ENCODE measurements at regions not wholly inside any gene's neighbourhood (a gene's known extent, or its start where the extent isn't known, plus 50 kb on each side); places are given as distances from the start of the nearest gene placed in this dataset.

DNA sequence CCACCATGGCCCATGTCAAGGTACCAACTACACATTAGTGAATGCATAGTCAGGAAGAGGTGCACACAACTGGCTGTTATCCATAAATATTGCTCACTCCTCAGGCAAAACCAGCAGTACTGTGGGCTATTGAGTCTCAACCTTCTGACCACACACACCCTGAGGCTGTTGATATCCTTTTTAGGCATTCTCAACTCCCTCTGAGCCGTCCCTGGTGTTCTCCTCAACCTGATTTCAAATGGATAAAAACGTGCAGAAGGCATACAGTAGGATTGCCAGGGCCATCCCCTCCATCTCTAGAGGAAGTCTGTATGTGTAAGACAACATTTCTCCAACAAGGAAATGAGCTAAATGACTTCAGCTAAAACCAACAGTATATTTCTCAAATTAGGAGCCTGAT is 98.7 kb upstream of the KLHL13 start (continued):
- no peak for TF ChIP-seq ZNF660 (CRISPR knock-in tag; IDR thresholded peaks at IDR 0.05; ENCODE audit: borderline replicate concordance, low read depth)

- Histone ChIP-seq H3K9ac (ENCODE audit: insufficient read depth, low read depth, low read length) (no peak overlapping the region), H3K27ac (ENCODE audit: extremely low read length, insufficient read depth, low read length) (no peak overlapping the region), H3K36me3 (replicated peaks in 1 of 2; ENCODE audit: control insufficient read depth in 1 of 2, insufficient read depth in 2 of 2, low read length in 2 of 2) (no peaks in the 10 kb centered on the region), H3K4me2 (ENCODE audit: low read depth, low read length) (no peak overlapping the region), H3K4me3 (replicated peaks in 1 of 3; ENCODE audit: insufficient read depth in 1 of 3, low read depth in 2 of 3, low read length in 3 of 3) (no peak overlapping the region), H3K9me3 (ENCODE audit: low read length) (no peaks in the 10 kb centered on the region), H3K27me3 (ENCODE audit: control insufficient read depth in 1 of 2, insufficient read depth in 2 of 2, low read length in 2 of 2) (no peaks in the 10 kb centered on the region), H4K20me1 (ENCODE audit: insufficient read depth, low read length) (no peaks in the 10 kb centered on the region), H2AFZ (ENCODE audit: low read length) (no peak overlapping the region), H3K79me2 (ENCODE audit: insufficient read depth, low read length) (no peaks in the 10 kb centered on the region), H3K4me1 (ENCODE audit: insufficient read depth, low read length) (no peaks in the 10 kb centered on the region)
- ChIA-PET POLR2A (no interaction called here), CTCF (ENCODE audit: low intra/inter-chr PET ratio, low total read pairs) (no interaction called here)
- 0% methylated on average over 3 of the region's 3 CpGs for WGBS (ENCODE audit: low lambda C conversion rate)
- in situ Hi-C loops (cut with HindIII; ENCODE audit: extremely low pct_ligation_motif_present, low pct_unique_long_range_greater_than_20kb) = no loop called here
- BruUV-seq (replicated peaks) = no TSS peak
- no peak for FAIRE-seq
- no peak for DNase-seq (ENCODE audit: low spot score)
- no peak for ATAC-seq
- intact Hi-C loops (cut with micrococcal nuclease; ENCODE audit: unreplicated experiment) = no loop called here
- TF ChIP-seq, protein P1, sequence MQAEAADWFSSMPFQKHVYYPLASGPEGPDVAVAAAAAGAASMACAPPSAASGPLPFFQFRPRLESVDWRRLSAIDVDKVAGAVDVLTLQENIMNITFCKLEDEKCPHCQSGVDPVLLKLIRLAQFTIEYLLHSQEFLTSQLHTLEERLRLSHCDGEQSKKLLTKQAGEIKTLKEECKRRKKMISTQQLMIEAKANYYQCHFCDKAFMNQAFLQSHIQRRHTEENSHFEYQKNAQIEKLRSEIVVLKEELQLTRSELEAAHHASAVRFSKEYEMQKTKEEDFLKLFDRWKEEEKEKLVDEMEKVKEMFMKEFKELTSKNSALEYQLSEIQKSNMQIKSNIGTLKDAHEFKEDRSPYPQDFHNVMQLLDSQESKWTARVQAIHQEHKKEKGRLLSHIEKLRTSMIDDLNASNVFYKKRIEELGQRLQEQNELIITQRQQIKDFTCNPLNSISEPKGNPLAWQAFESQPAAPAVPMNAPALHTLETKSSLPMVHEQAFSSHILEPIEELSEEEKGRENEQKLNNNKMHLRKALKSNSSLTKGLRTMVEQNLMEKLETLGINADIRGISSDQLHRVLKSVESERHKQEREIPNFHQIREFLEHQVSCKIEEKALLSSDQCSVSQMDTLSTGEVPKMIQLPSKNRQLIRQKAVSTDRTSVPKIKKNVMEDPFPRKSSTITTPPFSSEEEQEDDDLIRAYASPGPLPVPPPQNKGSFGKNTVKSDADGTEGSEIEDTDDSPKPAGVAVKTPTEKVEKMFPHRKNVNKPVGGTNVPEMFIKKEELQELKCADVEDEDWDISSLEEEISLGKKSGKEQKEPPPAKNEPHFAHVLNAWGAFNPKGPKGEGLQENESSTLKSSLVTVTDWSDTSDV (CRISPR knock-in tag; IDR thresholded peaks at IDR 0.05) = no peak
- TF ChIP-seq HOXA5 (CRISPR knock-in tag; IDR thresholded peaks at IDR 0.05) = no peak
- no peak for TF ChIP-seq ZNF589 (CRISPR knock-in tag; conservative IDR thresholded peaks at IDR 0.05)
- no peak for TF ChIP-seq ZNF619 (CRISPR knock-in tag; IDR thresholded peaks at IDR 0.05)
- TF ChIP-seq ZNF749 (CRISPR knock-in tag; IDR thresholded peaks at IDR 0.05; ENCODE audit: borderline replicate concordance) = no peak
- TF ChIP-seq, protein P2, sequence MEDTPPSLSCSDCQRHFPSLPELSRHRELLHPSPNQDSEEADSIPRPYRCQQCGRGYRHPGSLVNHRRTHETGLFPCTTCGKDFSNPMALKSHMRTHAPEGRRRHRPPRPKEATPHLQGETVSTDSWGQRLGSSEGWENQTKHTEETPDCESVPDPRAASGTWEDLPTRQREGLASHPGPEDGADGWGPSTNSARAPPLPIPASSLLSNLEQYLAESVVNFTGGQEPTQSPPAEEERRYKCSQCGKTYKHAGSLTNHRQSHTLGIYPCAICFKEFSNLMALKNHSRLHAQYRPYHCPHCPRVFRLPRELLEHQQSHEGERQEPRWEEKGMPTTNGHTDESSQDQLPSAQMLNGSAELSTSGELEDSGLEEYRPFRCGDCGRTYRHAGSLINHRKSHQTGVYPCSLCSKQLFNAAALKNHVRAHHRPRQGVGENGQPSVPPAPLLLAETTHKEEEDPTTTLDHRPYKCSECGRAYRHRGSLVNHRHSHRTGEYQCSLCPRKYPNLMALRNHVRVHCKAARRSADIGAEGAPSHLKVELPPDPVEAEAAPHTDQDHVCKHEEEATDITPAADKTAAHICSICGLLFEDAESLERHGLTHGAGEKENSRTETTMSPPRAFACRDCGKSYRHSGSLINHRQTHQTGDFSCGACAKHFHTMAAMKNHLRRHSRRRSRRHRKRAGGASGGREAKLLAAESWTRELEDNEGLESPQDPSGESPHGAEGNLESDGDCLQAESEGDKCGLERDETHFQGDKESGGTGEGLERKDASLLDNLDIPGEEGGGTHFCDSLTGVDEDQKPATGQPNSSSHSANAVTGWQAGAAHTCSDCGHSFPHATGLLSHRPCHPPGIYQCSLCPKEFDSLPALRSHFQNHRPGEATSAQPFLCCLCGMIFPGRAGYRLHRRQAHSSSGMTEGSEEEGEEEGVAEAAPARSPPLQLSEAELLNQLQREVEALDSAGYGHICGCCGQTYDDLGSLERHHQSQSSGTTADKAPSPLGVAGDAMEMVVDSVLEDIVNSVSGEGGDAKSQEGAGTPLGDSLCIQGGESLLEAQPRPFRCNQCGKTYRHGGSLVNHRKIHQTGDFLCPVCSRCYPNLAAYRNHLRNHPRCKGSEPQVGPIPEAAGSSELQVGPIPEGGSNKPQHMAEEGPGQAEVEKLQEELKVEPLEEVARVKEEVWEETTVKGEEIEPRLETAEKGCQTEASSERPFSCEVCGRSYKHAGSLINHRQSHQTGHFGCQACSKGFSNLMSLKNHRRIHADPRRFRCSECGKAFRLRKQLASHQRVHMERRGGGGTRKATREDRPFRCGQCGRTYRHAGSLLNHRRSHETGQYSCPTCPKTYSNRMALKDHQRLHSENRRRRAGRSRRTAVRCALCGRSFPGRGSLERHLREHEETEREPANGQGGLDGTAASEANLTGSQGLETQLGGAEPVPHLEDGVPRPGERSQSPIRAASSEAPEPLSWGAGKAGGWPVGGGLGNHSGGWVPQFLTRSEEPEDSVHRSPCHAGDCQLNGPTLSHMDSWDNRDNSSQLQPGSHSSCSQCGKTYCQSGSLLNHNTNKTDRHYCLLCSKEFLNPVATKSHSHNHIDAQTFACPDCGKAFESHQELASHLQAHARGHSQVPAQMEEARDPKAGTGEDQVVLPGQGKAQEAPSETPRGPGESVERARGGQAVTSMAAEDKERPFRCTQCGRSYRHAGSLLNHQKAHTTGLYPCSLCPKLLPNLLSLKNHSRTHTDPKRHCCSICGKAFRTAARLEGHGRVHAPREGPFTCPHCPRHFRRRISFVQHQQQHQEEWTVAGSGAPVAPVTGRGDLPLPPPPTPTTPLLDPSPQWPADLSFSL (CRISPR knock-in tag; IDR thresholded peaks at IDR 0.05) = no peak
Observed at GRCh38 chrX:118216087-118216486, 99.5 kb upstream of the KLHL13 start.

Measured in HepG2 (cell line).